H9 (cell line): ENCODE measurements at regions not wholly inside any gene's neighbourhood (a gene's known extent, or its start where the extent isn't known, plus 50 kb on each side); places are given as distances from the start of the nearest gene placed in this dataset.

ENCODE experiments used
- DNase-seq: peaks from one replicate; pipeline ENCODE4 v3.0.0-alpha.2; 2017
- H2AFZ ChIP-seq: one replicate; pipeline ENCODE4 v1.6.1; 2013; ENCODE audit warnings: mild to moderate bottlenecking, low read length, control low read depth, moderate library complexity
- H2AK5ac ChIP-seq: 2 replicates; pipeline ENCODE4 v1.6.1; 2013; ENCODE audit warnings: low read length, control low read depth, mixed read lengths; ENCODE audit not compliant: insufficient read length
- H2BK120ac ChIP-seq: one replicate; pipeline ENCODE4 v1.6.1; 2013; ENCODE audit warnings: low read depth, mild to moderate bottlenecking, low read length, control low read depth, inconsistent platforms; ENCODE audit not compliant: poor library complexity, severe bottlenecking
- H2BK12ac ChIP-seq: 2 replicates; pipeline ENCODE4 v1.6.1; 2013; ENCODE audit warnings: low read length, control low read depth, mixed read lengths, low read depth; ENCODE audit not compliant: insufficient read length
- H2BK15ac ChIP-seq: 2 replicates; pipeline ENCODE4 v1.6.1; 2013; ENCODE audit warnings: low read depth, low read length, control low read depth
- H2BK20ac ChIP-seq: one replicate; pipeline ENCODE4 v1.6.1; 2013; ENCODE audit warnings: low read depth, mild to moderate bottlenecking, low read length, control low read depth, inconsistent platforms; ENCODE audit not compliant: poor library complexity, severe bottlenecking
- H2BK5ac ChIP-seq: 2 replicates; pipeline ENCODE4 v1.6.1; 2013; ENCODE audit warnings: low read length, control low read depth, mixed read lengths; ENCODE audit not compliant: insufficient read length
- H3K14ac ChIP-seq: 2 replicates; pipeline ENCODE4 v1.6.1; 2013; ENCODE audit warnings: low read length, control low read depth; ENCODE audit not compliant: insufficient read depth
- H3K18ac ChIP-seq: 2 replicates; pipeline ENCODE4 v1.6.1; 2013; ENCODE audit warnings: low read depth, mild to moderate bottlenecking, mixed read lengths, low read length, control low read depth; ENCODE audit not compliant: insufficient read length
- H3K23ac ChIP-seq: 2 replicates; pipeline ENCODE4 v1.6.1; 2013; ENCODE audit warnings: low read length, control low read depth, mixed read lengths, low read depth; ENCODE audit not compliant: insufficient read length
- H3K23me2 ChIP-seq: 2 replicates; pipeline ENCODE4 v1.6.1; 2013; ENCODE audit warnings: low read depth, mild to moderate bottlenecking, mixed read lengths, low read length, control low read depth; ENCODE audit not compliant: insufficient read length, poor library complexity, severe bottlenecking
- H3K27ac ChIP-seq: 2 replicates; pipeline ENCODE4 v1.5.1; 2013; ENCODE audit warnings: low read length, control low read depth, mixed read lengths, low read depth; ENCODE audit not compliant: insufficient read length
- H3K27me3 ChIP-seq: 2 replicates; pipeline ENCODE4 v1.6.1; 2013; ENCODE audit warnings: low read length, control low read depth, inconsistent platforms; ENCODE audit not compliant: insufficient read depth
- H3K4ac ChIP-seq: 2 replicates; pipeline ENCODE4 v1.6.1; 2013; ENCODE audit warnings: low read depth, mild to moderate bottlenecking, control low read depth, inconsistent platforms, low read length, moderate library complexity
- H3K4me1 ChIP-seq: 2 replicates; pipeline ENCODE4 v1.6.1; 2013; ENCODE audit warnings: low read length, control low read depth, inconsistent platforms; ENCODE audit not compliant: insufficient read depth
- H3K4me2 ChIP-seq: 2 replicates; pipeline ENCODE4 v1.6.1; 2013; ENCODE audit warnings: low read length, control low read depth, mixed read lengths; ENCODE audit not compliant: insufficient read length, insufficient read depth
- H3K56ac ChIP-seq: 2 replicates; pipeline ENCODE4 v1.6.1; 2013; ENCODE audit warnings: low read depth, mild to moderate bottlenecking, mixed read lengths, low read length, control low read depth; ENCODE audit not compliant: insufficient read length
- H3K79me1 ChIP-seq: 2 replicates; pipeline ENCODE4 v1.6.1; 2013; ENCODE audit warnings: low read depth, mild to moderate bottlenecking, moderate library complexity, low read length, control low read depth, inconsistent platforms; ENCODE audit not compliant: insufficient read depth, poor library complexity, severe bottlenecking
- H3K79me2 ChIP-seq: 2 replicates; pipeline ENCODE4 v1.6.1; 2013; ENCODE audit warnings: low read length, control low read depth, inconsistent platforms; ENCODE audit not compliant: insufficient read depth
- H3K9ac ChIP-seq: 2 replicates; pipeline ENCODE4 v1.6.1; 2013; ENCODE audit warnings: low read length, control low read depth, mixed read lengths; ENCODE audit not compliant: insufficient read length; ENCODE audit errors: extremely low read depth
- H3K9me3 ChIP-seq: one replicate; pipeline ENCODE4 v1.6.1; 2013; ENCODE audit warnings: low read depth, low read length, inconsistent platforms; ENCODE audit not compliant: control insufficient read depth
- H3T11ph ChIP-seq: one replicate; pipeline ENCODE4 v1.6.1; 2013; ENCODE audit warnings: mild to moderate bottlenecking, low read length, control low read depth, inconsistent platforms
- H4K20me1 ChIP-seq: one replicate; pipeline ENCODE4 v1.6.1; 2013; ENCODE audit not compliant: control insufficient read depth, insufficient read length, insufficient read depth
- H4K5ac ChIP-seq: 2 replicates; pipeline ENCODE4 v1.6.1; 2013; ENCODE audit warnings: low read depth, mild to moderate bottlenecking, mixed read lengths, low read length, control low read depth; ENCODE audit not compliant: insufficient read length
- H4K8ac ChIP-seq: replicated peaks from 2 replicates; pipeline ENCODE4 v1.6.1; 2013; ENCODE audit warnings: low read length, control low read depth, mixed read lengths, low read depth; ENCODE audit not compliant: insufficient read length
- H4K91ac ChIP-seq: 2 replicates; pipeline ENCODE4 v1.6.1; 2013; ENCODE audit warnings: low read depth, mild to moderate bottlenecking, moderate library complexity, mixed read lengths, low read length, control low read depth; ENCODE audit not compliant: insufficient read length
- H3K27ac Mint-ChIP-seq, 3 experiments: 2 replicates in 2 of 3; 3 replicates in 1 of 3; pipeline ENCODE4 v1.8.0; 2020 to 2021; ENCODE audit warnings: mixed read lengths in 3 of 3, mild to moderate bottlenecking in 1 of 3, moderate library complexity in 1 of 3
- H3K27me3 Mint-ChIP-seq: 2 replicates; pipeline ENCODE4 v1.8.0; 2021; ENCODE audit warnings: low read depth, mild to moderate bottlenecking, moderate library complexity, mixed read lengths
- H3K36me3 Mint-ChIP-seq, 3 experiments: 2 replicates in 2 of 3; 3 replicates in 1 of 3; pipeline ENCODE4 v1.8.0; 2020 to 2021; ENCODE audit warnings: low read depth in 3 of 3, mixed read lengths in 3 of 3; ENCODE audit not compliant: insufficient read depth in 1 of 3
- H3K4me1 Mint-ChIP-seq, 2 experiments: 2 replicates each; pipeline ENCODE4 v1.8.0; 2020; ENCODE audit warnings: mixed read lengths in 2 of 2
- H3K4me3 Mint-ChIP-seq, 2 experiments: 2 replicates in 1 of 2; 3 replicates in 1 of 2; pipeline ENCODE4 v1.8.0; 2020 to 2021; ENCODE audit warnings: mild to moderate bottlenecking in 2 of 2, mixed read lengths in 2 of 2, moderate library complexity in 1 of 2
- H3K9me3 Mint-ChIP-seq, 2 experiments: 2 replicates in 1 of 2; 3 replicates in 1 of 2; pipeline ENCODE4 v1.8.0; 2020; ENCODE audit warnings: mild to moderate bottlenecking in 2 of 2, mixed read lengths in 2 of 2, moderate library complexity in 1 of 2
- WGBS: extraction: QIAGEN DNeasy Blood & Tissue Kit; methylation state at CpG from one replicate; pipeline ENCODE4 v1.1.7; 2013; ENCODE audit warnings: missing lambda C conversion rate, low lambda C conversion rate, mixed read lengths; ENCODE audit not compliant: insufficient read length; ENCODE audit errors: extremely low coverage; 5-methylcytosine and 5-hydroxymethylcytosine counted together
- TF ChIP-seq, protein P1 (sequence below): fragments of 200-600 bp; sonication (generic); conservative IDR thresholded peaks from 3 replicates; pipeline ENCODE4 v1.8.0; 2021; ENCODE audit warnings: antibody characterized with exemption, mild to moderate bottlenecking

DNA sequence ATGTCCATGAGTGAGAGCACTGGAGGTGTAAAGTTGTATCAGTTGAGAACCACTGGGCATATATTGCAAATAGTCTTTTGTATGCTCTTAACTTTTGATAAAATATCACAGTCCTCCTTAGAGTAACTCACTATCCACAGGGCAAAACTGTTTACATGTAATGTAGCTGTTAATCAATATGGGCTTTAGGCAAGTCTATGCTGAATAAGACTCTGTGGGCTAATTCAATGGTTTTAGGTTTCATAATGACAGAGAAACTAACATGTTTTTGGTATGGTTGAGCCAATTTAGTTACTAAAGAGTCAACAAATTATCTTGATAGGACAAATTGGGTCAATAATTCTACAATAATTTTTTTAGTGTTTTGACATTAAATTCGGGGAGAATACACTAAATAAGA is 1134.9 kb upstream of the FAM98A start:
- Histone ChIP-seq H4K20me1 (no peaks in the 10 kb centered on the region), H2AFZ (no peak overlapping the region), H4K5ac (no peak overlapping the region), H3K56ac (no peak overlapping the region), H3K4me1 (peaks cover 2% of the 10 kb centered on the region; the same call in 1 of the 2 replicates), H3K14ac (no peak overlapping the region), H2BK20ac (no peak overlapping the region), H3K79me1 (no peaks in the 10 kb centered on the region), H3T11ph (no peak overlapping the region), H2BK15ac (no peak overlapping the region), H3K9ac (no peak overlapping the region), H3K23ac (no peak overlapping the region), H2BK120ac (no peak overlapping the region), H3K4ac (no peak overlapping the region), H3K18ac (no peak overlapping the region), H3K27ac (peak overlapping the region; percentile 29), H3K9me3 (no peaks in the 10 kb centered on the region), H4K8ac (no peak overlapping the region), H3K79me2 (no peaks in the 10 kb centered on the region), H2AK5ac (no peak overlapping the region), H3K4me2 (no peak overlapping the region), H2BK12ac (no peak overlapping the region), H4K91ac (no peak overlapping the region), H2BK5ac (no peak overlapping the region), H3K27me3 (no peaks in the 10 kb centered on the region), H3K23me2 (no peaks in the 10 kb centered on the region)
- H3K9me3 Mint-ChIP-seq, result peaks cover 0 to 4% of the 10 kb centered on the region in 2 experiments; a peak in 2 of 5 replicates
- TF ChIP-seq, protein P1, sequence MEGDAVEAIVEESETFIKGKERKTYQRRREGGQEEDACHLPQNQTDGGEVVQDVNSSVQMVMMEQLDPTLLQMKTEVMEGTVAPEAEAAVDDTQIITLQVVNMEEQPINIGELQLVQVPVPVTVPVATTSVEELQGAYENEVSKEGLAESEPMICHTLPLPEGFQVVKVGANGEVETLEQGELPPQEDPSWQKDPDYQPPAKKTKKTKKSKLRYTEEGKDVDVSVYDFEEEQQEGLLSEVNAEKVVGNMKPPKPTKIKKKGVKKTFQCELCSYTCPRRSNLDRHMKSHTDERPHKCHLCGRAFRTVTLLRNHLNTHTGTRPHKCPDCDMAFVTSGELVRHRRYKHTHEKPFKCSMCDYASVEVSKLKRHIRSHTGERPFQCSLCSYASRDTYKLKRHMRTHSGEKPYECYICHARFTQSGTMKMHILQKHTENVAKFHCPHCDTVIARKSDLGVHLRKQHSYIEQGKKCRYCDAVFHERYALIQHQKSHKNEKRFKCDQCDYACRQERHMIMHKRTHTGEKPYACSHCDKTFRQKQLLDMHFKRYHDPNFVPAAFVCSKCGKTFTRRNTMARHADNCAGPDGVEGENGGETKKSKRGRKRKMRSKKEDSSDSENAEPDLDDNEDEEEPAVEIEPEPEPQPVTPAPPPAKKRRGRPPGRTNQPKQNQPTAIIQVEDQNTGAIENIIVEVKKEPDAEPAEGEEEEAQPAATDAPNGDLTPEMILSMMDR, result no peak
- H3K27me3 Mint-ChIP-seq, result no peaks in the 10 kb centered on the region
- peak overlapping the region; percentile 45 to 96 (median 83); a peak in 6 of 7 replicates for H3K27ac Mint-ChIP-seq
- no CpG with 5 or more reads among the region's 1 CpG for WGBS
- DNase-seq, result no peak
- peaks cover 10 to 22% (median 11%) of the 10 kb centered on the region in 3 experiments; a peak in 4 of 7 replicates for H3K36me3 Mint-ChIP-seq
- H3K4me1 Mint-ChIP-seq, result peaks cover 51 to 58% of the 10 kb centered on the region in 2 experiments
- H3K4me3 Mint-ChIP-seq, result no peak overlapping the region
